HEK293 (cell line): ENCODE measurements at regions not wholly inside any gene's neighbourhood (a gene's known extent, or its start where the extent isn't known, plus 50 kb on each side); places are given as distances from the start of the nearest gene placed in this dataset.

Source experiments
- CTCF ChIA-PET: fragments of 350-600 bp; formaldehyde crosslinking; extraction: SDS; loops from one replicate; lab custom pipeline; 2021; ENCODE audit warnings: antibody characterized with exemption; lab: Yijun Ruan, JAX
- POLR2A ChIA-PET: fragments of 300-600 bp; formaldehyde crosslinking; extraction: SDS; loops from one replicate; lab custom pipeline; 2020; ENCODE audit warnings: antibody characterized with exemption, inconsistent platforms; lab: Yijun Ruan, JAX
- H3K27ac ChIP-seq: fragments of 200-500 bp; sonication (Bioruptor generic); 2 replicates; pipeline ENCODE4 v1.5.1; 2014; ENCODE audit warnings: low read depth, low read length, control low read depth, inconsistent platforms; ENCODE audit errors: extremely low read depth
- H3K36me3 ChIP-seq, 2 experiments: fragments of 200-500 bp in 1 of 2; sonication (Bioruptor generic) in 1 of 2; 1 replicate in 1 of 2; 2 replicates in 1 of 2; pipeline ENCODE4 v1.5.1; 2014 to 2017; ENCODE audit warnings: inconsistent platforms in 2 of 2, low read length in 2 of 2; ENCODE audit not compliant: control insufficient read depth in 2 of 2, insufficient read depth in 1 of 2
- H3K4me1 ChIP-seq: fragments of 200-500 bp; sonication (Bioruptor generic); 2 replicates; pipeline ENCODE4 v1.5.1; 2014; ENCODE audit warnings: mild to moderate bottlenecking, low read length, inconsistent platforms; ENCODE audit not compliant: control insufficient read depth, insufficient read depth
- H3K4me3 ChIP-seq: 2 replicates; pipeline ENCODE4 v1.5.1; 2011; ENCODE audit warnings: low read depth, mild to moderate bottlenecking, control low read depth, low read length, moderate library complexity
- H3K9me3 ChIP-seq: fragments of 200-500 bp; sonication (Bioruptor generic); 2 replicates; pipeline ENCODE4 v1.5.1; 2014; ENCODE audit warnings: low read depth, low read length, inconsistent platforms; ENCODE audit not compliant: control insufficient read depth, insufficient read depth
- REPIN1 ChIP-seq: fragments of 450-650 bp; formaldehyde crosslinking; IDR thresholded peaks from 2 replicates; pipeline ENCODE4 v1.5.1; 2017; ENCODE audit warnings: missing biosample characterization, missing genetic modification characterization, low read depth
- REST ChIP-seq: fragments of 450-650 bp; formaldehyde crosslinking; IDR thresholded peaks from 2 replicates; pipeline ENCODE4 v1.5.1; 2016; ENCODE audit warnings: missing biosample characterization, missing genetic modification characterization
- YY2 ChIP-seq: fragments of 450-650 bp; formaldehyde crosslinking; IDR thresholded peaks from 2 replicates; pipeline ENCODE4 v1.5.1; 2016; ENCODE audit warnings: missing biosample characterization, missing genetic modification characterization
- ZBTB10 ChIP-seq: fragments of 450-650 bp; formaldehyde crosslinking; IDR thresholded peaks from 2 replicates; pipeline ENCODE4 v1.5.1; 2016; ENCODE audit warnings: missing biosample characterization, missing genetic modification characterization
- ZBTB11 ChIP-seq: fragments of 450-650 bp; formaldehyde crosslinking; conservative IDR thresholded peaks from 2 replicates; pipeline ENCODE4 v1.5.1; 2016; ENCODE audit warnings: low read depth, missing biosample characterization, missing genetic modification characterization
- ZFHX2 ChIP-seq: fragments of 450-650 bp; formaldehyde crosslinking; conservative IDR thresholded peaks from 2 replicates; pipeline ENCODE4 v1.5.1; 2016; ENCODE audit warnings: missing biosample characterization, missing genetic modification characterization
- ZFP3 ChIP-seq: fragments of 450-650 bp; formaldehyde crosslinking; IDR thresholded peaks from 2 replicates; pipeline ENCODE4 v1.5.1; 2016; ENCODE audit warnings: low read depth, missing biosample characterization, missing genetic modification characterization
- ZFP69B ChIP-seq: fragments of 450-650 bp; formaldehyde crosslinking; IDR thresholded peaks from 2 replicates; pipeline ENCODE4 v1.5.1; 2016; ENCODE audit warnings: missing biosample characterization, missing genetic modification characterization
- ZNF157 ChIP-seq: fragments of 450-650 bp; formaldehyde crosslinking; IDR thresholded peaks from 2 replicates; pipeline ENCODE4 v1.5.1; 2016; ENCODE audit warnings: missing biosample characterization, missing genetic modification characterization
- ZNF280C ChIP-seq: fragments of 450-650 bp; formaldehyde crosslinking; IDR thresholded peaks from 2 replicates; pipeline ENCODE4 v1.5.1; 2016; ENCODE audit warnings: missing biosample characterization, missing genetic modification characterization
- ZNF449 ChIP-seq: fragments of 450-650 bp; formaldehyde crosslinking; IDR thresholded peaks from 2 replicates; pipeline ENCODE4 v1.5.1; 2017; ENCODE audit warnings: missing biosample characterization, mild to moderate bottlenecking, missing genetic modification characterization, moderate library complexity
- ZNF558 ChIP-seq: fragments of 450-650 bp; formaldehyde crosslinking; IDR thresholded peaks from 2 replicates; pipeline ENCODE4 v1.5.1; 2016; ENCODE audit warnings: missing biosample characterization, missing genetic modification characterization
- ZNF580 ChIP-seq: fragments of 450-650 bp; formaldehyde crosslinking; IDR thresholded peaks from 2 replicates; pipeline ENCODE4 v1.5.1; 2016; ENCODE audit warnings: missing biosample characterization, missing genetic modification characterization
- ZNF629 ChIP-seq: fragments of 450-650 bp; formaldehyde crosslinking; IDR thresholded peaks from 2 replicates; pipeline ENCODE4 v1.5.1; 2017; ENCODE audit warnings: missing biosample characterization, missing genetic modification characterization
- ZNF704 ChIP-seq: fragments of 450-650 bp; formaldehyde crosslinking; IDR thresholded peaks from 2 replicates; pipeline ENCODE4 v1.5.1; 2016; ENCODE audit warnings: missing biosample characterization, missing genetic modification characterization

- H3K36me3 ChIP-seq = no peaks in the 10 kb centered on the region
- H3K4me1 ChIP-seq = no peaks in the 10 kb centered on the region
- no peak overlapping the region for H3K27ac ChIP-seq
- POLR2A ChIA-PET = no interaction called here
- H3K9me3 ChIP-seq = no peaks in the 10 kb centered on the region
- TF ChIP-seq ZBTB11 (tag by site-specific recombination) = no peak
- TF ChIP-seq REST (tag by site-specific recombination) = no peak
- no peak for TF ChIP-seq ZNF629 (tag by site-specific recombination)
- TF ChIP-seq ZNF580 (tag by site-specific recombination) = no peak
- no peak for TF ChIP-seq REPIN1
- CTCF ChIA-PET = no interaction called here
- no peak overlapping the region for H3K4me3 ChIP-seq
Measured at GRCh38 chr15:47158573-47158972, 558.7 kb upstream of the SEMA6D start.

GRCh38 chr15:47177177-47177576 lies 540.1 kb upstream of the SEMA6D start:
- no peak overlapping the region for H3K4me3 ChIP-seq
- H3K27ac ChIP-seq = no peak overlapping the region
- H3K9me3 ChIP-seq = no peaks in the 10 kb centered on the region
- ChIA-PET POLR2A (no interaction called here), CTCF (no interaction called here)
- no peaks in the 10 kb centered on the region for H3K36me3 ChIP-seq
- H3K4me1 ChIP-seq = no peaks in the 10 kb centered on the region
- TF ChIP-seq ZNF449 (tag by site-specific recombination) (no peak), ZBTB10 (tag by site-specific recombination) (no peak), ZNF157 (tag by site-specific recombination) (no peak), YY2 (tag by site-specific recombination) (no peak), ZNF280C (tag by site-specific recombination) (no peak), ZNF558 (no peak), ZFHX2 (tag by site-specific recombination) (no peak), ZFP69B (no peak), ZNF704 (tag by site-specific recombination) (no peak), ZFP3 (tag by site-specific recombination) (no peak)
